ENCODE measurements at regions not wholly inside any gene's neighbourhood (a gene's known extent, or its start where the extent isn't known, plus 50 kb on each side); places are given as distances from the start of the nearest gene placed in this dataset.

DNA sequence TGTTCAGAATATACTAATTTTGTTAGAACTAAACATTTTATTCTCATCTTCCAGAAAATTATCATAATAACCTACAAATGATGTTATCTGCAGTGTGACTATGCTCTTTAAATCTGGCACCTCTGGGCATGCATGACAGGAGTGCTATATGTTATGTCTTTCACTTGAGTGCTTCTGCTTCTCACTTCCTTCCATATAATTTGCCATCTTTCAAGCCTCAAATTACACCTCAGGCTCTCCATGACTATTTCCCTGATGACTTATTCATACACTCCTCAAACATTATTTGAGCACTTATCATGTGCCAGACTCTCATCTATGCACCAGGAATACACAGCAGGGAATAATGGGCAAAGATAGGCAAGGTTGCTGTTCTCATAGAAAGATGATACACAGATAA, 219.3 kb upstream of the POU2AF2 start:
- DNase-seq (ENCODE audit: low read depth): no peak

DNA sequence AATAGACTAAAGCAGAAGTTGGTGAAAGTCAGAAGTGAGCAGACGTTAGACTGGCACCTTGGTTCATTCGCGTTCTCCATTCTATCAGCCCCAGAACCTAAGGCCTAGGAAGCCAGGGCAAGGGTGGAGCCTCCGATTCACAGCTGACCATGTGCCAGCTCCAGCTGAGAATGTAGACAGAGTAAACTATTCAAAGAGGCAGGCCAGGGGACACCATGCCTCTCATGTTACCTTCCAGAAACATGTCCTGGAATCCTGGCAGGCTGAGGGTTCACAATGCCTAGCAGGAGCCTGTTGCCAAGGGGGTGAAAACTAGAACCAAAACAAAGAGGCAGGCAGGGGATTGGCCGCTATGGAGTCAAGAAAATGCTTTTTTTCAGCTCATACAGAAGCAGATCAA, 224.4 kb upstream of the POU2AF2 start:
- no peak for DNase-seq (ENCODE audit: low read depth)

DNA sequence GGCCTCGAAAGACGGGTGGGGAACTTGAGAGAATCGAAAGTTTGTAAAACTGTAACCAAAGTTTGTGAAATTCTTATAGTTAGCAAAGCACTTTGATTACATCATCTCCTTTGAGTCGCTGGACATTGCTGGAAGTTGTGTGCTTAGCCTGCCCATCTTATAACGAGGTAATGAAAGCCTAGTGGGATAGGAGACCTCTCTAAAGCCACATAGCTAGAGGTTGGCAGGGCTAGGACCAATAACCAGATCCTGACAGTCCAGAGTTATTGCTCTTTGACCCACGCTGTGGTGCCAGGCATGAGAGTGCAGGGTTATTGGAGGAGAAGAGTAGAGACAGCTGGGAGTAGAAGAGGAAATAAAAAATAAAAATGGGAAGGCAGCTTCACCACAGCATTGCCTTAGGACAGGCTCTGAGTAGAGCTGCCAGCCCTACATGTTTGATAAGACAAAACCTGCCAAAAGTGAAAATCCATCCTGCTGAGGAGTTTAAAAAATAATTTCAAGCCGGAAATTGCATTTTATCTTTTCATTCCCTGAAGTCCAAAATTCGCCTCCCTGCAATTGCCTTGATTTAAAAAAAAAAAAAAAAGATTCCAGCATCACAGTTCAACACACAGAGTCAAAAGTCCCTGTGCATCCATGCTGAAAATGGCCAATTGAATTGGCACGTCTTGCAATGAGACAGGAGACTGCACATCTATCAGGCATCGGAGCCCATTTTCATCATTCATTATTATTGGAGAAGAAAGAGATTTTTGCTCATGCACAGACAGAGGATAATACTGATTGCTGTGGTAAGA, 225.5 kb upstream of the POU2AF2 start:
- DNase-seq (ENCODE audit: low read depth): no peak

DNA sequence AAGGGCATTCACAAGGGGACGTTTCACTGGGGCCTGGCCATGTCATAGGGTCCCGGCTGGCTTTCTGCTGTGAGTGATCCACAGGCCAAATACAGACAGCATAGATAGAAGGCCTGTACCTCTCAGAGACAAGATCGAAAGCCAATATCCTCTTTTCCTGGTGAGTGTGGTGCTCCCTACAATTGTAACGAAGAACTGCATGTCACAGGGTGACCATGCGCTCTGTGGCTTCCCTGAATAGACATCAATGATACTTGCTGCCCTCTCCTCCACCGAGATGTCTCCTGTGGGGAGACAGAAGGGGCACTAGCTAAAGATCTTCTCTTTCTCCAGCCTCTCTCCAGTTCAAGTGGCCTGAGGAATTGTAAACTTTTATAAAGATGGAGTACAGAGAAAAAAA, 226.1 kb upstream of the POU2AF2 start:
- no peak for DNase-seq (ENCODE audit: low read depth)

DNA sequence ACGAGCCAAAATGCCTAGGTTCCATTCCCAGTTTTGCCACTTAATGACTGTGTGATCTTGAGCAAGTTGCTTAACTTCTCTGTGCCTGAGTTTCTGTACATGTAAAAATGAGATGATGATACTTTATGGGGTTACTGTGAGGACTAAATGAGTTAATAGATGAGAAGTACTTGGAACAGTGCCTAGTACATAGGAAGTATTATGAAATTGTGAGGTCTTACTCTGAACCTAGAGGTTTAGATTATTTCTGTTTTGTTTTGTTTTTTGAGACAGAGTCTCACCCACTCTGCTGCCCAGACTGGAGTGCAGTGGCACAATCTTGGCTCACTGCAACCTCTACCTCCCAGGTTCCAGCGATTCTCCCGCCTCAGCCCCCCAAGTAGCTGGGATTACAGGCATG, 227.0 kb upstream of the POU2AF2 start:
- DNase-seq (ENCODE audit: low read depth): no peak

DNA sequence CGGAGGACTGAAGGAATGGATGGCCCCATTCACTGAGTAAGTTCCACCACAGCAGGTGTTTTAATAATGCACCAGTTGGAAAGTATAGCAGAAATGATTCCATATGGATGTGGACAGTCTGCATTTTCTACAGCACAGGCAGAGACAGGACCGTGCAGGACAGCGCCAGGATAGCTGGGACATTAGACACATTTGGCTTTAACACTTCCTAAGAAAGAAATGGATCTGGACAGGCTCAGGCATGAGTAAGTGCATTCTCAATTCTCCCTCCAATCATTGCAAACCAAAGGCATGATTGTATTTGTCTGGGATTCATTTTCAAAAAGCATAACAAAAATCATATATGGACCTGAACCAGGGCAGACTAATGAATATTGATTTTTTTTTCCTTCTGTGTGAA, 233.0 kb upstream of the POU2AF2 start:
- DNase-seq (ENCODE audit: low read depth): no peak

DNA sequence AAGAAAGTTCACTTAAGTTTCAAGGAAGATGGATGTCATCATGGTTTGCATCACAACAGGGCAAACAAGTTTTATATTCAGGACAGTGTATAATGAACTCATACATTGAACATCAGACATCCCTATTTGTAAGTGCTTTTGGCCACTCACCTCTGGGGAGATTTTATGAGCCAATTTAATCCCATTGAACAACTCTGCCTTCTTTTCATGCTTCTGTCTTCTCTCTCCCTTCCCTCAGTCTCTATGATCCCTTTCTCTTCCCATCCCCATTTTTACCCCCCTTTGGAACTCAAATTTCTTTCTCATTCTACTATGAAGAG, 234.3 kb upstream of the POU2AF2 start:
- DNase-seq (ENCODE audit: low read depth): no peak

DNA sequence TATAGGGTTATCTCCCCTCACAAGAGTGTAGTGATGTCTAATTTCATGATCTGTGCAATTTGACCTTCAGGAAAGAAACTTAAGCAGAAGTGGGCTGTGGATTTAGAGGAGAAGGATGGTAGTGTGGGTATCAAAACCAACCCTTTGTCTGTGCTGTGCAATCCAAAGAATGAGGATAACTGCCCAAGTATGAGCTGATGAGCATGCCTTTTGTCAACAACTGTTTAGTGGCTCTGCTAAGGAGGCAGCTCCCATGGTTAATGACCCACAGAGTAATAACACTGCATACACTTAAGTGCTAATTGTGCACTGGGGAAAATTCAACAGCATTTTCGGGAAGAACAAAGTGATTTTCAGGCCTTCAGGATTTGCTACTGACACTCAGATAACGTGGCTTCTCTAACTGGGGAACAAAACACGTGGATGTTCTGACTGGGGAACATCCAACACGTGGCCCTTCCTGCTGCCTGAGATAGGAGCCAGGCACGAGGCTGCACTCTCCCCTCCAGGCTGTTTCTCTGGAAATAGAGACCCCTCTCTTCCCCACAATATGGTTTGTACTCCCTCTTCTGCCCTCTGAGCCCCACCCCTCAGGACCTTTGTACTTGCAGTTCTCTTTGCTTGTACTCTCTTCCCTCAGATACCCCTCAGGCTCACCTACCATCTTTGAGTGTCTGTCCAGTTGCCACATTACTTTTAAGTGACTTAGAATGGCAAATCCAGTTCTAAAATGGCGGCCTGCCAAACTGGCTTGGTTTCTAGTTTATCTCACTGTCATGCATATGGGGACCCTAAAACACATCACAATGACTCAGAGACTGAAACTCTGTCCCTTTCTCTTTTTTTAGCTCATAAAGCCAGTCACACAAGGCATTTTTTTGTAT, 234.9 kb upstream of the POU2AF2 start:
- no peak for DNase-seq (ENCODE audit: low read depth)

DNA sequence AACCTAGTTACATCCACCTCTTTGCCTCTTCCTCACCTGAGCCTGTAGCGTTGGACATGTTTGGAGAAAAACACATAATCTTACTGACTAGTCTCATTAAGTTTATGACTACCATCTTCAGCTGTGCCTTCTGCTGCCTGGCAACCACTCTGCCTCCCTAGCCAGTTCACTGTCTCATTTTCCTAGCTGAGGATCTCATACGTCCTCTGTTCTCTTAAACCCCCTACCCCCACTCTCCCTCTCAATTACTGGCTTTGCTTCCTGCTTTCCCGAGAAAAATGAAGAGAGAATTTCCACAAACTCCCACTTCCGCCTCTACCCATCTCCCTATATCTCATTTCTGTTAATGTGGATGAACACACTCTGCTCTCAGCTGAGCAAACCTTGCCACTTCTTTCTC, 239.3 kb upstream of the POU2AF2 start:
- DNase-seq (ENCODE audit: low read depth): no peak

DNA sequence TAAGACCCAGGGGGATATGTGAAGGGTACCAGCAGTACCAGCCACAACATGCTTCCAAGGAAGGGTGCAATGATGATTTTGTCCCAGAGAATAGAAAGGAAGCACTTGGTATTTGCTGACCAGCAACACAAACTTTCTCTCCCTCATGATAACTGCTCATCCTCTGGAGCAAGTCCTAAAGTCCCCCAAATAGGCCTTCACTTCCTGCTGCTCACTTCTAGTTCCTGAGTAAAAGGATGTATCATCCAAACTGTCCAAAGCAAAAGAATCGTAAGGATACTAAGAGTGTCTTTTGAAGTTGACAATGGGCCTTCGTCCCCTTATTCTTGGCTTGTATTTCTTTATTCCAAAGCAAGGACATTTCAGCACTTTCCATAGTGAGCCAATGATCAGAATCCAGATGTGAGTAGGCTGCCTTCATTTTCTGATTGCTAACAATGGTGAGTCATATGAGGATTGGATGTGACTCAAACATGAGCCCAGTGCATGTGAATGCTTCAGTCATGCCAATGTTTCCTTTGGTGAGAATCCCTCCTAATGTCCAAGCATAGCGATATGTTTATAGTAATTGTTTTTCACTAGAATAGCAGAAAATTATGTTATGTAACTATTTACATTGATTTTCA, 243.4 kb upstream of the POU2AF2 start:
- DNase-seq (ENCODE audit: low read depth): peak; percentile 77

DNA sequence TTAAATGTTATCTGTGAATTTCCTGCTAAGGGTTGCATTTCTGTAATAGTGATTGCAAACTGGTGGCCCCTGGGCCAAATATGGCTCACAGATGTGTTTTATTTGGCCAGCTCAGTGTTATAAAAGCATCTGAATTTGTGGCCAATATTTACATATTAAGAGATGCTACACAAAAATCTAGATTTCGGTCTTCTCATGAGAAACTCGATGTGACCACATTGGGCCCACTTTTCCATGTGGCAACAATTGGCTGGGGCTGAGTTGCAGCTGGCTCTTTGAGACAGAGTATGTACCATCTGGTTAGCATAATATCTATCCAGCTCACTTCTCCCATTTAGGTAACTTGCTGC, 244.5 kb upstream of the POU2AF2 start:
- DNase-seq (ENCODE audit: low read depth): no peak

DNA sequence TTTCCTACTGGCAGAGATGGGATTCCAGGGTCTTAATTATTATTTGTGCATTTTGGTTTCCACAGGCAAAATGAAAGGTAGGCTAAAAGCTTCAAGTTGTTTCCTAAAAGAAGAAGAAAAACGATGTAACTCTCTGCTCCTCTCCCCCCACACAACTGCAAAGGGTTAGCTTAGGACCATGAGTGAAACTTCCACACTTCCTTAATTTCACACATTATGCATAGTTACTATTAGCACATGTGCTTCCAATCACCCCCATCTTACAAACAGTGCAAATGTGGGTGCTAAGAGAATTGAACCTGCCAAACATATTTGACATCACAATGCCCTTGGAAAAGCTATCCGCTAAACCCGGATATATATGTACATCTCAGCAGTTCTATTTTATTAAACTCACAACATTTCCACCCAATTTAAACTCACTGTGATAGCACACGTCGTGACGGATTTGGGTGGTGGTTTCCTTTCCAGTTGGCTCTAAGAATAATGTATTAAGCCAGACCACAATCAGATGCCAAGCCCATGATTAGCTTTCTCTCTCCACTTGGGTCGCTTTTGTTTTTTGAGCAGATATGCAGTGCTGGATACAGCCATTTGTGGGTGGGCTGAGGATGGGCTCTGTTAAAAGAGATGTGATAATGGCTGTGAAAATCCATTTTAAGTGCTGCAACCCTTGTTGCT, 245.0 kb upstream of the POU2AF2 start:
- DNase-seq (ENCODE audit: low read depth): no peak

DNA sequence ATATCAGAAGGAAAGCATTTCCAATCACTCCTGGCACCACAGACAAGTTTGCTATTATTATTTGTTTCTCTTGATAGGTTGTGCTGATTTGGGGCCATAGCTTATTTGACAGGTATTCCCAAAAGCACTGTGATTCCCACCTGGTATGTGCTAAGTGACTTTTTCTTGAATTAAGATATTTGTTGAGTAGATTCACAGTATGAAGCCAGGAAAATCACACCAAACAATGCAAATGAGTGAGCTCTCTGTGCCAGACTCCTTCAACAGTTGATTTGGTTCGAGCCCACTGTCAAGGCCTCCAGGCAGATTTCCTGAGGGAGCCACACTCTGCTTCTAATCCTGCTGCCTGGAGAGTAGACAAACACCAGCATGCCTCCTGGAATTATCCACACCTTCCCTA, 253.0 kb upstream of the POU2AF2 start:
- no peak for DNase-seq (ENCODE audit: low read depth)

DNA sequence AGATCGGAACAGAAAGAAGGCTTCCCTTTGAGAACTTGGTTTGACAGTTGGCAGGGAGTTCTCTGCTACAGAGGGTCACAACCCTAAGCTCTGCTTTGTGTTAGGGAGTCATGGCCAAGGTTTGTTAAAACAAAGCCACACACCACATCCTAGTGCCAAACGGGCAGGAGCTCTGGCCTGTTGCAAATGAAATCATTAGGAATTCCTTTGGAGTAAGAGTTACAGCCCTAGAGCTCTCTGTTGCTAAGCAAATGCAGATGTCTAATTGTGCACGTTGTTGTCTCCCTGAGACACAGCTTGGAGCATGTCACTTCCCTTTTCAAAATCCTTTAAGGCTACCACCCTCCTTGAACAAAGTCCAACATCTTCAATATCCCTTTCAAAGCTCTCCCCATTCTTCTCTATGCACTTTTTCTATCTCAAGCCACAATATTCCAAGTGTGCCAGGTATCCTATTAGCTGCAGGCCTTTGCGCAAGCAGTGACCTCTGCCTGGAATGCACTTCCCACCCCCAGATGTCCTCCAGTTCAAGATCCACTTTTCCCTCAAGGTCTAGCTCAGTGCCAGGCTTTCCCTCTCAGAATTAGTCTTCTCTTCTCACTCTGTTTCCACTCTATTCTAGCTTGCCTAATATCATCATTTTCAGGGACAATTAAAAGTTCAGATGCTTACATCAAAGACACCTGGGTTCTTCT, 253.7 kb upstream of the POU2AF2 start:
- no peak for DNase-seq (ENCODE audit: low read depth)

DNA sequence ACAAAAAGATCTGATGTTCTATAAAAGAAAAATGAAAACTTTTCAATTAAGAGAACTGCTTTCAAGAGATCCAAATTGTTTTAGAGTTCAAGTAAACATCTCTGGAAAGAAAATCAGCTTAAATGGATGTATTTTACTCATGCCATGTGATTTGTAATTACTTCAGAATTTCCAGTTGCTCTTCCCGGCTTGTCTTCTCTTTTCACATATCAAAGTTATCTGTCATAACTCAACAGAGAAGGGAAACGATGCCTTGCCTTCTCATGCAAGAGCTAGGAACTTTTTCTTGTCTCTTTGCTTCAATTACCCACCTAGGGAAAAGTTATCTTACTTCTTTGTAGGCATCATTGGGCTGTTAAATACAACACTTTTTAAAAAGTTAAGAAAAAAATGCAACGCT, 255.2 kb upstream of the POU2AF2 start:
- no peak for DNase-seq (ENCODE audit: low read depth)

DNA sequence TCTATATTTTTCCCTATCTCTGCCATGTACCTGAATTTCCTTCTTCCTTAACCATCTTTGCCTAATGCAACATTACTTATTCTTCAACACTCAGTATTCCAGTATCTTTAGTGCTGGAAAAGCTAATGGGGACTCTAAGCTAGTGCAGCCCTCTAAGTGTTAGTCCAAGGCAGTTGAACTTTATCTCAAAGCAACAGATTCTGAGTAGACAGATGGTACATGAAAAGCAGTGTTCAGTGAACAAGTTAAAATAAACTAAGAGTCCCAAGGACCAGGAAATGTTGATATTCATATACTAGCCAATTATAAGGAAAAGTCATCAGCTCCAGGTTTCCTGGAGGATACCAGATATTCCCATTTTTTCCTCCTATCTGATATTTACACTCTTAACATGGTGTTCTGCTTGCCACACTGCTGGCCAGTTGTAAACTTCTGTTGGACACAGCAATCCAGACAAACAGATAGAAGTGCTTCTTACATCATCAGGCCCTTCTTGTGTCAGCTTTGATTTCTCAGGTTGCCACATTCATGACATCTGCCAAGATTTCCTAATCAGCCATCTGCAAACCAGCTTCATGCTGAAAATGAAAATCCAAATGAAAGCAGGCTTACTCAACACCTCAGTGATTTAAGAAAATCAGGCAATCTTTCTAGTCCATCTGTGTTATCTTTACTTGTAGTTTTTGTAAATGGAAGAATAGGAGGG, 255.9 kb upstream of the POU2AF2 start:
- no peak for DNase-seq (ENCODE audit: low read depth)

DNA sequence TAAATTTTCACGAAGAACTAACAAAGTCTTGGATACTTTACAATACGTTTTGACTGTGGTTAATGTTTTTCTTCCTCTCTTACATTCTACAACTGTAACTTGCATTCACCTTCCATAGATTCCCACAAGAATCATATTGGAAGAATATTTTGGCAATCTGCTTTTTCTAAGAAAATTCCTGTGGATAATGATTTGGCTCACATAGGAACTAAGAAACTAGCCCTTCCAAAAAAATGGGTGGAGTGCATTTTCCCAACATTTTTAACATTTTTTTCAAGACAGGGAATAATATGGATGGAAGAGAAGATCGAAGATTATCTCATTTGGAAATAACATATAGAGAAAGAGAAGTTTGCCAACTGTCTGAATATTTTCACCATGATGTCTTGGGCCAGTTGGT, 256.9 kb upstream of the POU2AF2 start:
- DNase-seq (ENCODE audit: low read depth): no peak

DNA sequence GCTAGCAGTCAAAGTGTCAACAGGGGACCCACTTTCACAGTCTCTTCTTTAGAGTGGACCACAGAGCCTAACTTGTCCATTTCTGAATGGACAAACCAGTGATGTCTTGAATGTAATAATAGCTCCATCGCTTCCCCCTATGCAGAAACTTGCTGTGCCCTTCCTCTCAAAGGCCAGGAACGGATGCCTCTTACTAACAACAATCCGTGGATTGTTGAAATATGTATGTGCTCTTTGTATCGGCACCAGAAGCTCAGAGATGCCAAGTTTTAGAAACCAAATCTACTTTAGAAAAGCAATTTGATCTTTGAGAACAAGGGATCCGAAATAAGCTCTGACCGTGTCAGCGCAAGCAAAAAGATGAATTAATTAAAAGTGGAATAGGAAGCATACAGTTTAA, 259.5 kb upstream of the POU2AF2 start:
- DNase-seq (ENCODE audit: low read depth): no peak

DNA sequence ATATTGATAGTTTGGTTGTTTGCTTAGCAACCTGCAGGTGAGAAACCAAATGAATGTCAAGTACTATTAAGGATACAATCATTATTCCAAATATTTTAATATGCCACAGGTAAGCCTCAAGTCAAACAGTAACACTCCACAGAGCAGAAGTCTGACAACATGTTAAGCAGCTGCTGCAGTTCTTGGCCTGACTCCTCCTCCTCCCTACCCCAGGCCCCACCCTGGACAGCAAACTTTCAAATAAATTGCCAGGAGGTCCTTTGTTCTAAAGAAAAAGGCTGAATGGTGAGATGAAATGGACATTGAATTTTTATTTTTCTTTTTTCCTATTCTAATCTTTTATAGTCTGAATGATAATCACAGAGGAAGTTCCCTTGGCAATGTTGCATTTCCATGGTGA, 260.0 kb upstream of the POU2AF2 start:
- no peak for DNase-seq (ENCODE audit: low read depth)

DNA sequence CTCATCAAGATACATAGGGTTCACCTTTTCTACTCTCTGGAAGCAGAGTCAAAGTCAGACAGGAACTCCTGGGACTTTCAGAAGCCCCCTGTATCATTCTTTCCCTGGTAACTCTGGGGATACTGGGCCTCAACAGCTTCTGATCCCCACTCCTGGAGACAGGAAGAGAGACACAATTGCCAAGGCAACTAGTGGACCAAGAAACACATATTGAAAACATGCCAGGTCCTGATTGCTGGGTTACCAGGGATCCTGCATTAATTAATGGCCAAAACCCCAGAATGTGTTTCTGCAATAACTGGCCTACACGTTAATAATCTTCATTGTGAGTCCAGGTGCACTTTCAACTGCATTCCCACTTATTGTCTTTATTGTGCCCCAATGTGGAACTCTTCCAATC, 260.8 kb upstream of the POU2AF2 start:
- no peak for DNase-seq (ENCODE audit: low read depth)

DNA sequence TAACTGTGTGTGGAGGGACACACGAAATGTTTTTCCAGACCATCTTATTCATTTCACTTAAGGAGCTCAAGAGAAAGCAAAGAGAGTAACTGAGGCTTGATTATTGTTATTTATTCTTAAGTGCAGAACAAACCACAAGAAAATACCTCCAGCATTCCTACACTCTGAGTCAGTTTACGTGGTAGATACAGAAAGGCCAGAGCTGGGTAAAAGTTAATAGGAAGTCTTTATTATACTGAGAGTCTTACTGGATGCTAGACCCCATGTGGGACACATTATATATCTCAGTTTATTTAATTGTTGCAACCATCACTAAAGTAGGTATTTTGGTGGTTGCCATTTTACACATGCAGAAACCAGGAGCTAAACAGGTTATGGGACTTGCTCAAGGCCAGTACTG, 261.4 kb upstream of the POU2AF2 start:
- DNase-seq (ENCODE audit: low read depth): peak; percentile 71

Measured in non-pigmented ciliary epithelial cell (primary cell).